ENCODE measurements at regions not wholly inside any gene's neighbourhood (a gene's known extent, or its start where the extent isn't known, plus 50 kb on each side); places are given as distances from the start of the nearest gene placed in this dataset.

DNA sequence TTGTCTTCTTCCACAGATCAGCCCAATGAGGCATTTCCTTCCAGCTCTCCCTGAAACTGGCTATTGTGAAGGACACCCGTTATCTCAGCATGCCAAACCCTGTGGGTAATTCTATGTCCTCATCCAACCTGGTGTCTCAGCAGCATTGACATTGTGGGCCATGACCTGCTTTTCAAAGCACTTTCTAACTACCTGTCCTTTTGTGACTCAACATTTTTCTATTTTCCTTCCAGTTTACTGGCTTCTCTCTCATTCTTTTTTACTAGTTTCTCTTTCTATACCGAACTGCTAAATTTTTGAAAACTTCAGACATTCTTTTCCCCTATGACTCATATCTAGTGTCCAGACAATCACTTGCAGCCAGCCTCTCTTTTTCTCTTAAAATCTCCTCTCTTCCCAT is 136.4 kb upstream of the HTR2A start:
- H3K27ac ChIP-seq, result no peak overlapping the region

DNA sequence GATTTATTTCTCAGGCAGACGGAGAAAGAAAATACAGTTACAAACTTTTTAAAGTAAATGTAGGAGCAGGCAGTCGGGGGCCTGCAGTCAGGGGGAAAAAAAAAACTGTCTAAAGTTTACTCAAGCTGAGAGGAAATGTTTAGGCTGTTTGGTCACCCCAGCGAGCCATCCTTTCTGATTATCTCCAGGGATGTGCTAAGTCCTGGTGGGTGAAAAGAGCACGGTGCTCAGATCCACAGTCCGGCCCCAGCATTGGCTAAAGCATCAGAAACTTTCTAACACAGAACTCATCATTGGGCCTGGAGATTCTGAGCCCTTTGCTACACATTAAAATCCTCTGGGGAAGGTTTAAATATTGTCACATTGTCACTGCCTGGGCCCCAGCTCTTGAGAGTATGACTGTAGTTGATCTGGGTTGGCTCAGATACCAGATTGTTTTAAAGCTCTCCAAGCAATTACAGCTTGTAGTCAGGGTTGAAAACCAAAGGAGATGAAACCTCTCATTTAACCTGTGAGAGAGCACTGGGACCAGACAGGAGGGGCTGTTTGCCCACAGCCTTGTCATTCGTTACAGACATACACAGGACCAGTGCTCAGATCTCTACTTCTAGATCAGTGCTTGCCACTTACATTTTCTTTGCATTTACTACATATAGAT is 131.1 kb upstream of the HTR2A start:
- TF ChIP-seq ZFX (IDR thresholded peaks at IDR 0.05; ENCODE audit: borderline replicate concordance), result no peak
- TF ChIP-seq, protein P1, sequence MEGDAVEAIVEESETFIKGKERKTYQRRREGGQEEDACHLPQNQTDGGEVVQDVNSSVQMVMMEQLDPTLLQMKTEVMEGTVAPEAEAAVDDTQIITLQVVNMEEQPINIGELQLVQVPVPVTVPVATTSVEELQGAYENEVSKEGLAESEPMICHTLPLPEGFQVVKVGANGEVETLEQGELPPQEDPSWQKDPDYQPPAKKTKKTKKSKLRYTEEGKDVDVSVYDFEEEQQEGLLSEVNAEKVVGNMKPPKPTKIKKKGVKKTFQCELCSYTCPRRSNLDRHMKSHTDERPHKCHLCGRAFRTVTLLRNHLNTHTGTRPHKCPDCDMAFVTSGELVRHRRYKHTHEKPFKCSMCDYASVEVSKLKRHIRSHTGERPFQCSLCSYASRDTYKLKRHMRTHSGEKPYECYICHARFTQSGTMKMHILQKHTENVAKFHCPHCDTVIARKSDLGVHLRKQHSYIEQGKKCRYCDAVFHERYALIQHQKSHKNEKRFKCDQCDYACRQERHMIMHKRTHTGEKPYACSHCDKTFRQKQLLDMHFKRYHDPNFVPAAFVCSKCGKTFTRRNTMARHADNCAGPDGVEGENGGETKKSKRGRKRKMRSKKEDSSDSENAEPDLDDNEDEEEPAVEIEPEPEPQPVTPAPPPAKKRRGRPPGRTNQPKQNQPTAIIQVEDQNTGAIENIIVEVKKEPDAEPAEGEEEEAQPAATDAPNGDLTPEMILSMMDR (IDR thresholded peaks at IDR 0.05), result no peak
- no peak overlapping the region for H3K27ac ChIP-seq

More for the DNA sequence above, 136.4 kb upstream of the HTR2A start:
- TF ChIP-seq, protein P1 (IDR thresholded peaks at IDR 0.05), result no peak
- no peak for TF ChIP-seq ZFX (IDR thresholded peaks at IDR 0.05; ENCODE audit: borderline replicate concordance)

DNA sequence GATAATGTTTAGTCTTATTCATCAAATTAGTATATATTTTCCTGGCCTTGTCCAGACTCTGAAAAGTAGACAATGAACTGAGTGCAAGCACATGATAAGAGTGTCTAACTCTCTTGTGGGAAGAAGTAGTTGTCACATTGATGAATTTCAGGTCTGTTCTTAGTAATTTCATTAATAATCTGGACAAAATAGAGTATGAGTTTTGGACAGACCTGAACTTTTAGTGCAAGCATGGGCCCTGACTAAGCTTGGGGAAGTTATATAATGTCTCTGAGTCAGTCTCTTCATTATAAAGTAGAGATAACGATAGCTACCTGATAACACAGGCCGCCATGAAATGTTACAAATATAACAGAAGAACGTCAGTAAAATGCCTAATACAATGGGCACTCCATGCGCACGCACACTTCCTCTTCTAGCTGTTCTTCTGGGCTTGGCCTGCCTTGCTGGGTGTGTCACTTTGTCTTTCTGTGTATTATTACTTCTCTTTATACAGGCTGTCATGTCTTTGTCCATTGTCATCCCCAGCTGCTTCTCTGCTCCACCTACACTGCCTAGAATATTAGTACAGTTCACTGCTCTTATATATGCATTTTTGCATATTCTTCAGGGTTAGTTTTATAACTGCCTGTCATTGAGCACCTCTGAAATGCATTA is 129.1 kb upstream of the HTR2A start:
- H3K27ac ChIP-seq, result no peak overlapping the region
- no peak for TF ChIP-seq ZFX (IDR thresholded peaks at IDR 0.05; ENCODE audit: borderline replicate concordance)
- TF ChIP-seq, protein P1 (IDR thresholded peaks at IDR 0.05), result no peak

DNA sequence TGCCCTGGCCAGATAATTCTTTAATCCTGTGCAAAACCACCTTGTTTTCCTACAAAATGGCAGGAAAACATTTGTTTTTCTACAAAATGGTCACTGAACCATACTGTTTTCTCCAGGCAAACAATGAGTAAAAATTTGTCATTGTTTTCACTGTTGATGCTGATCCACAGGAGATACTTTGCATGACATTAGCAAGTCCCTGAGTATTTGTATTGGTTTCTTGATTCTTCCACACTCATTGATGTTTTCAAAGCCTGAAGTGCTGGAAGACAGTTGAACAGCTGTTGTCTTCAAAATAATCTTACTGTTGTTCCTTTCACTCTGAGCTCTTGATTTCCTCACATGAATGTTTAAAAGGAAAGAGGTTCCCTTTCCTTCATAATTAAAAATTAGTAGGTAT is 123.1 kb upstream of the HTR2A start:
- H3K27ac ChIP-seq, result no peak overlapping the region
- TF ChIP-seq, protein P1 (IDR thresholded peaks at IDR 0.05), result no peak

DNA sequence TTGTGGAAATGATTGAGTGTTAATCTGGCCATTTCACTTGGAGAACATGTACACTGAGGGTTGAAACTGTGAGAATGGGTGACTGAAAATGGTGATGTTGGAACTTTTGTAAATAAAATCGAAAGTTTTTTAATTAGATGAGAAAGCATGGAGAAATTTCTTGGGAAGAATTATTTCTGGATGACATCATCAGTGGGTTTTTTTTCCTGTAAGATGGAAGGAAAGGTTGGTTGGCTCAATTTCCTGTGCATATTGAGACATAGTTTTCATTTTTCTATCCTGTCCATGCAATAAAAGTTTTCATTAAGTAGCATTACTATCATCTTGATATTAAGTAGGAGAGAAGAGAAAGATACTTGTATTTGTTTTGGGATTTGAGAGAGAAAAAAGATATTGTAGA is 120.6 kb upstream of the HTR2A start:
- H3K27ac ChIP-seq, result no peak overlapping the region
- no peak for TF ChIP-seq ZFX (IDR thresholded peaks at IDR 0.05; ENCODE audit: borderline replicate concordance)
- TF ChIP-seq, protein P1 (IDR thresholded peaks at IDR 0.05), result no peak

DNA sequence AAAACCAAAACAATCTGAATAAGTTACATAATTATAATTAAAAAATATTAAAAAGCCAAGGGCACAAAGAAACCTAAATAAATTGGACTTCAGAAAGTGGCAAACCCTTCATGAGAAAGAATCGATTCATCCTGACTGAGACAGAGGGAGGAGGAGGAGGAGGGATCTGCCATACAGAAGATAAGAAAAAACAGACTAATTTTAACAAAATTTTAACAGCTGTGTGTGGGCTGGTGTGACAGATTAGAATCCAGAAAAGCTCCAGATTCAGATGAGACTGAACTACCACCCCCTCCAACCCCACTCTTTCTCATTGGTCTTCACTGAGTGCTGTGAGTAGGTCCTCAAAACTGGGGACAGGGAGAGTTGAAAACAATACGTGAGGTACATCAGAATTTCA is 111.5 kb upstream of the HTR2A start:
- TF ChIP-seq ZFX (IDR thresholded peaks at IDR 0.05; ENCODE audit: borderline replicate concordance), result no peak

DNA sequence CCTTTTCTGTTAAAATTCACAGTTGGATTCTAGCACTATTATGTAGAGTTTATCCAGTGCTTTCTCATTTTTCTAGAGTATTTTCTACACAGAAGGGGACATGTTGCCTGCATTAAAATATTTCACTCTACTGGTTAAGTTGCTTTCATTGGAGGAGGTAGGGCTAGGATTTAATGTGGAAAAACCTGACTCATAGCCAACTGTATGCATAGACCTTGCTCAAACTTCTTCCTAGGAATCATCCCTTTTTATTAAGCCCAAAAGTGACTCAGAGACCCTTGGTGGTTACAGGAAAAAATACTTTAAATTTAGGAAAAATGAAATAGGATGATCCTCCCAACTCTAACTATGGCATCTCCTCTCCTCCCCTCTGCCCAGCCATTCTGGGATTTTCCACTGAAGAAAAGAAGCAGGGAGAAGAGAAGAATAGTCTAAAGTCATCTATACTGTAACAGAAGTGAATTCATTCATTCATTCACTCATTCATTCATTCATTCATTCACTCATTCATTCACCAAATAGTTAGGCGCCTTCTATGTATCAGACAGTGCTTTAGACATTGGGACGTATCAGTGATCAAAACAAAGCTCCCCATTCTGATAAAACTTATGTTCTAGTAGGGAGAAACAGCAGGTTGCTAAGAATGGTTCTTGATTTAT is 109.0 kb upstream of the HTR2A start:
- no peak overlapping the region for H3K27ac ChIP-seq
- TF ChIP-seq ZFX (IDR thresholded peaks at IDR 0.05; ENCODE audit: borderline replicate concordance), result no peak
- TF ChIP-seq, protein P1 (IDR thresholded peaks at IDR 0.05), result no peak

More for the DNA sequence above, 111.5 kb upstream of the HTR2A start:
- no peak overlapping the region for H3K27ac ChIP-seq

Data from 22Rv1 (cell line).